Erythroblast (primary cell): ENCODE measurements at regions not wholly inside any gene's neighbourhood (a gene's known extent, or its start where the extent isn't known, plus 50 kb on each side); places are given as distances from the start of the nearest gene placed in this dataset.

Experiments used
- DNase-seq, 2 experiments: peaks; one replicate each; lab custom pipeline; 2025; lab: John Stamatoyannopoulos, UW
- GATA1 ChIP-seq: IDR thresholded peaks from 2 replicates; pipeline ENCODE4 v1.6.1; 2011; ENCODE audit warnings: low read depth, mild to moderate bottlenecking, control low read depth, low read length, moderate library complexity
- POLR2A ChIP-seq: IDR thresholded peaks from 2 replicates; pipeline ENCODE4 v1.6.1; 2011; ENCODE audit warnings: mild to moderate bottlenecking, low read length

DNA sequence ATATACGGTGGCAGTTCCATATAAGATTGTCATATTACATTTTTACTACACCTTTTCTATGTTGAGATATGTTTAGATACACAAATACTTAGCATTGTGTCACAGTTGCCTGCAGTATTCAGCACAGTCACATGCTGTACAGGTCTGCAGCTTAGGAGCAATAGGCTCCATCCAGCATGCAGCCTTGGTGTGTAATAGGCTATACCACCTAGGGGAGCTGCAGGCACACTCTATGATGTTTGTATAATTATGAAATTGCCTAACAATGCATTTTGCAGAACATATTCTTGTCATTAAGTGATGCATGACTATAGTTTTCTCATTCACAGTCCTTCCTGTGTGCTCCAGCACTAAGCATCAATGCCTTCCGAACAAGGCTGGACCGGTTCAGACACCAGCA lies 133.4 kb downstream of the NDUFA10 start:
- TF ChIP-seq POLR2A (no peak), GATA1 (no peak)
- no peak for DNase-seq

DNA sequence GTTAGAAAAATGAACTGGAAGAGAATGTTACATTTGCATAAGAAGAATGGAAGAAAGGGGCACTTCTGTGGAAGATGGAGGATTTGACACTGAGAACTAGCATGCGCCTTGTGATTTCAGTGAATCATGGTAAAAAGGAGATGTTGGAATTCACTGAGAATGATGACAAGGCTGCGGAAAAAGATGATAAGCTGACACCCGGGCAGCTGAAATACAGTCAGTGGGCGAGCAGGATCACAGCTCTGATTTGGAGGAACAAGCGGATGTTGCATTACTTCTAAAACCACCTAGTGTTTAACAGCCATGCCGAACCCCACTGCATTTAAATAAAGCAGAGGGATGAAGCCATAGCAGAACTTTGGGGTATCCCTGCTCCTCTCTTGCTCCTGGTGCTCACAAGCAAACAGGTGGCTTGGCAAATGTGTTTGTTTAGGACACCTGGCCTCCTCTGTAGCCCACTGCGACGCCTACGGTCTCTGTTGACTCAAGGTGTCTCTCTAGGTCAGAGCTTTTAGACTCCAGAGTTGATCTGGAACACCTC lies 134.9 kb downstream of the NDUFA10 start:
- no peak for DNase-seq
- TF ChIP-seq GATA1 (no peak), POLR2A (no peak)

DNA sequence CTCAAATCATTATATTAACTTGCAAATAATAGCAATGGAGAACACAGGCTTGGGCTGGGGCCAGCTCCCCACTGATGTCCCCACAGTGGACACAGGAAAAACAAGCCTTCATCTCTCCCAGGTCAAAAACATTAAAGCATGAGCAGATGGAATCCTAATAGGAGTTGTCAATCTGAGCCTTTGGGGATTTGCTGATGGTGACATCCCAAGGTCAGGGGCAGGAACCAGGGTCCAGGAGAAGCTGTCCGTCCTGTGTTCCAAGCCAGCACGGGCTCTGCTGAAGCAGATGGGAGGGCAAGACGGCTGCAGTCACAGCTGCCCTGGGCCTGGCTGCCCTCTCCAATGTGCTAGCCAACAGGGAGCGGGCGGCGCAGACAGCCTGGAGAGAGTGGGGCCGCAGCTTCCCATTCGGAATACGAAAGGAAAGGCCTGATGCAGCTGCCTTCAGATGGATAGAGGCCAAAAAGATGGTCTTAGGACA lies 135.5 kb downstream of the NDUFA10 start:
- TF ChIP-seq POLR2A: no peak
- TF ChIP-seq GATA1: no peak
- no peak for DNase-seq

DNA sequence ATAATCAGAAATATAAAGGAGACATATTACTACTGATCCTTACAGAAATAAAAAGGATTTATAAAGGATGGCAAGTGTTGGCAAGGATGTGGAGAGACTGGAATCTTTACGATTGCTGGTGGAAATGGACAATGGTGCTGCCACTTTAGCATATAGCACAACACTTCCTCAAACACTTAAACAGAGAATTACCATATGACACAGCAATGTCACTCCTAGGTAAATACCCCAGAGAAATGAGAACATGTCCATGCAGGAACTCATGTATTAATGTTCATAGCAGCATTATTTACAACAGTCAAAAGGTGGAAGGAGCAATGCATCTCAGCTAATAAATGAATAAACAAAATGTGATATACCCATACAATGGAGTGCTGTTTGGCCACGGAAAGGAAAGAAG lies 137.5 kb downstream of the NDUFA10 start:
- DNase-seq: no peak
- TF ChIP-seq GATA1 (no peak), POLR2A (no peak)

- TF ChIP-seq GATA1 (no peak), POLR2A (no peak)
- no peak for DNase-seq
Observed at GRCh38 chr2:239886781-239887180, 138.4 kb downstream of the NDUFA10 start.

GRCh38 chr2:239884875-239885274 lies 140.3 kb downstream of the NDUFA10 start:
- TF ChIP-seq GATA1 (no peak), POLR2A (no peak)
- peak in 1 of 2 experiments; percentile 8 for DNase-seq

GRCh38 chr2:239884051-239884405 lies 141.1 kb downstream of the NDUFA10 start:
- TF ChIP-seq GATA1 (no peak), POLR2A (no peak)
- DNase-seq: no peak

DNA sequence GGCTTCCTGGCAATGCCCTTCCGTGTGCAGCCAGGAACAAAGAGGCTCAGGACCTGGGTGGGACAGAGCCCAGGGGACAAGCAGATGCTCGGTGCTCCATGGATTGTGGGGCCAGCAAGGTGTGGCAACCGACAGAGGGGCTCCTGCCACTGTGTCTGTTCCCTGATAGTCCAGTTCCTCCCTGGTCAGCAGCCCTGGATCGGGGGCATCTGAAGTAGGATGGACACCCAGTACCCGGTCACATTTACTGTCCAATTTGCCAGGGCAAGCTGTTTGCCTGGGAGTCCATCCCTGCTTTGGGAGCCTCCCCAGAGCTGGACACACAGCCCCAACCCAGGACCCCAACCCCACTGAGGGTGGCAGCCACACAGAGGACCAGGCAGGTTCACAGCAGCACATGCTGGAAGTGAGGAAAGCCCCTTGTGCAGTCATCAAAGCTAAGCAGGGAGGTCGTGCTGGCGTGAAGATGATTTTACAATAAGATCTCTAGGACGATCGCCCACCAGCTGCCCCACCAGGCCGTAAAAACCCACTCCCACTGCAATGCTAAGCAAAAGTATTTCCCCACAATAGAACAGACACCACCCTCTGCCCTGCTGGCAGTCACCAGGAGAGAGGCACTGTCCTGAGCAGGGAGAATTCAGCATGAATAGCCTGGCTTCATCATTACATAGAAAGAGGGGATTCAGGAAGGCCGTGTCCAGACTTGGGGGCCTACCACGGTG lies 141.7 kb downstream of the NDUFA10 start:
- TF ChIP-seq GATA1 (no peak), POLR2A (no peak)
- DNase-seq: no peak

DNA sequence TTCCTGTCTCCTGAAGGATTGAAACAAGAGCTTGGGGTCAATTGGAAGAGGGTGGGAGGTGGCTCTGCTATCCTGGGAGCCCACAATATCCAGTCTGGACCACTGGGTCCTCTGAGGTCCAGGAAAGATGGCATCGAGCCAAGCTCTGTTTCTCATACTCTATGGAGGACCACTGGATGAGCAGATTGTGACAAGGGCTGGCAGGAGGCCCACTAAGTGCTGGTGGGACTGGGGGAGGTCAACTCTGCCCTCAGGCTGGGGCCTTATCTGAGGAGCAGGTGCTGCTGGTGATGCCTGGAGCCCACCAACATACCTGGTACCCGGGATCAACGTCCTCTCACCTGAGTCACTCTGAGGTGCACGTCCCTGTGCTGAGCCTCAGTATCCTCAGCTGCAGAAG lies 142.4 kb downstream of the NDUFA10 start:
- DNase-seq: no peak
- no peak for TF ChIP-seq POLR2A
- TF ChIP-seq GATA1: no peak

GRCh38 chr2:239882331-239882732 lies 142.8 kb downstream of the NDUFA10 start:
- DNase-seq: peak; percentile 43 to 71
- TF ChIP-seq GATA1 (no peak), POLR2A (no peak)

DNA sequence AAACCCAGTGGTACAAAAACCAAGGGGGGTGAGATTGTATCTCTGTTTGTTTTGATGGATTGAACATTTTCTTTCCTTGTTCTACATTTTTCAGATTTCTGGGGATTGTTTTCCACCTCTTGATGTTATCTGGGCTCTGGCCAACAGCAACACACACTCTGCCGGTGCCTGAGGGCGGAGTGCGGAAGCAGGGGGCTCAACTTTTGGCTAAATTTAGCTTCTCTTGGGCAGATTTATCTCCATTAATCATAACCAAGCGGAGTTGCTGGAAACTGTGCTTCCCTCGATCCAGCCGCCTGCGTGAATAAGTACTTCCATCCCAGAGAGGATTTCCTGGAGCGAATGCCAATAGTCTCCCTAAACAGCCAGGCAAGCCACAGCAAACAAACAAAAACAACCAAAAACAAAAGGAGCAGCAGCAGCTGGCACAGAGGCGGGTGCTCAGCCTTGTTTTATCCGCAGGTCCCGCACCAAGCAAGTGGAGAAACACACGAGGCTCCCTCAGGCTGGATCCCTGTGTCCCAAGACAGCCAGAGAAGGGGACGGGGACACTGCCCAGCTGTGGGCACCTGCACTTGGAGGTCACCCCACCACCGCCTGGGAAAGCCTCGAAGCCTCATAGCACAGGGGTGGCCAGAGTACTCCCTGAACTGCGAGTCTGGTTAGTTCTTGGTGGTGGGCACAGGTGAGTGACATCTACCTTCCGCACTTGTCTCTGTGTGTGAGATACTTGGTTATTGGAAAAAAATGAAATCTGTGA lies 143.4 kb downstream of the NDUFA10 start:
- no peak for DNase-seq
- TF ChIP-seq POLR2A: no peak
- no peak for TF ChIP-seq GATA1

DNA sequence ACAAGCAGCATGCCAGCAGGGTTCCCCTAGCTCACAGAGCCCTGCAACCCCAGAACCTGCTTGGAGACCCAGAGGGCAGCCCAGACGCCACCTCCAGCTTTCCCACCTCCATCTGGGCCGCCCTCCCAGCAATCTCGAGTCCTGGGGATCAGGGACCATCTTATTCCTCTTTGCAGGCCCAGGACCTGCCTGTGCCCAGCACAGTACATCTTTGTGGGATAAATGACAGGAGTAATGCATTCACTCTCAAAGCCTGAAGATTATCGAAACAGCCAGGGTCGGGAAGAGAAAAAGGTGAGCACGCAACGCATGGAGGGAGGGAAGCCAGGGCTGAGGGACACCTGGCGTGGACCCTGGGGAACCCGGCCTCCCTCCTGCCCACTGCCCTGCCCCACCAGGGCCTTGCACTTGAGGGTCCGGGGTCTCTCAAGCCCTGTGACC lies 144.1 kb downstream of the NDUFA10 start:
- no peak for DNase-seq
- TF ChIP-seq GATA1 (no peak), POLR2A (no peak)

- TF ChIP-seq POLR2A (no peak), GATA1 (no peak)
- no peak for DNase-seq
Observed at GRCh38 chr2:239880396-239880795, 144.7 kb downstream of the NDUFA10 start.

GRCh38 chr2:239879423-239880084 lies 145.6 kb downstream of the NDUFA10 start:
- TF ChIP-seq GATA1 (no peak), POLR2A (no peak)
- DNase-seq: no peak
